GM23248 (cell line): ENCODE measurements at regions not wholly inside any gene's neighbourhood (a gene's known extent, or its start where the extent isn't known, plus 50 kb on each side); places are given as distances from the start of the nearest gene placed in this dataset.

Source experiments
- DNase-seq: peaks from one replicate; pipeline ENCODE4 v3.0.0-alpha.2; 2015
- H2AFZ ChIP-seq: fragments of 200-600 bp; sonication (generic); 2 replicates; pipeline ENCODE4 v1.6.1; 2016; ENCODE audit warnings: antibody characterized with exemption
- H3F3A ChIP-seq: fragments of 200-600 bp; sonication (generic); 2 replicates; pipeline ENCODE4 v1.6.1; 2016; ENCODE audit warnings: mild to moderate bottlenecking, antibody characterized with exemption, mixed run types; ENCODE audit not compliant: insufficient read depth
- H3K27ac ChIP-seq: fragments of 200-600 bp; sonication (generic); 2 replicates; pipeline ENCODE4 v1.5.1; 2016; ENCODE audit warnings: mild to moderate bottlenecking
- H3K27me3 ChIP-seq: fragments of 200-600 bp; sonication (generic); replicated peaks from 2 replicates; pipeline ENCODE4 v1.6.1; 2016; ENCODE audit warnings: mild to moderate bottlenecking; ENCODE audit not compliant: insufficient read depth
- H3K36me3 ChIP-seq: fragments of 200-600 bp; sonication (generic); 2 replicates; pipeline ENCODE4 v1.6.1; 2016; ENCODE audit warnings: low read depth, mild to moderate bottlenecking
- H3K4me1 ChIP-seq: fragments of 200-600 bp; sonication (generic); 2 replicates; pipeline ENCODE4 v1.6.1; 2016; ENCODE audit warnings: mild to moderate bottlenecking; ENCODE audit not compliant: insufficient read depth
- H3K4me2 ChIP-seq: fragments of 200-600 bp; sonication (generic); one replicate; pipeline ENCODE4 v1.6.1; 2016; ENCODE audit warnings: mild to moderate bottlenecking; ENCODE audit not compliant: unreplicated experiment
- H3K4me3 ChIP-seq: fragments of 200-600 bp; sonication (generic); 2 replicates; pipeline ENCODE4 v1.5.1; 2016; ENCODE audit warnings: mild to moderate bottlenecking
- H3K79me2 ChIP-seq: fragments of 200-600 bp; sonication (generic); 2 replicates; pipeline ENCODE4 v1.6.1; 2016; ENCODE audit warnings: mild to moderate bottlenecking; ENCODE audit not compliant: insufficient read depth
- H3K9ac ChIP-seq: fragments of 200-600 bp; sonication (generic); 2 replicates; pipeline ENCODE4 v1.6.1; 2016; ENCODE audit warnings: mild to moderate bottlenecking
- H3K9me2 ChIP-seq: fragments of 200-600 bp; sonication (generic); 2 replicates; pipeline ENCODE4 v1.6.1; 2016; ENCODE audit warnings: mixed run types, mild to moderate bottlenecking, moderate library complexity; ENCODE audit not compliant: insufficient read depth
- H3K9me3 ChIP-seq: fragments of 200-600 bp; sonication (generic); one replicate; pipeline ENCODE4 v1.6.1; 2017; ENCODE audit warnings: low read depth
- H4K20me1 ChIP-seq: fragments of 200-600 bp; sonication (generic); 2 replicates; pipeline ENCODE4 v1.6.0; 2016; ENCODE audit not compliant: insufficient read depth
- EZH2 ChIP-seq: fragments of 200-600 bp; sonication (generic); IDR thresholded peaks from 2 replicates; pipeline ENCODE4 v1.6.1; 2018; ENCODE audit warnings: antibody characterized with exemption, mild to moderate bottlenecking; ENCODE audit not compliant: insufficient read depth, poor library complexity, severe bottlenecking
- EZH2phosphoT487 ChIP-seq: fragments of 200-600 bp; sonication (generic); IDR thresholded peaks from 2 replicates; pipeline ENCODE4 v1.6.1; 2018; ENCODE audit warnings: antibody characterized with exemption, moderate library complexity, mild to moderate bottlenecking, low read depth; ENCODE audit not compliant: insufficient read depth
- WGBS, 2 experiments: methylation state at CpG; one replicate each; pipeline ENCODE4 v1.1.6; 2015 to 2017; ENCODE audit warnings: low lambda C conversion rate in 2 of 2, low coverage in 1 of 2; ENCODE audit errors: missing lambda C conversion rate in 2 of 2; 5-methylcytosine and 5-hydroxymethylcytosine counted together
- in situ Hi-C: fragments of 300-500 bp; cut with MboI; formaldehyde crosslinking; loops from 2 replicates; pipeline ENCODE4 v1.15.0; 2020

GRCh38 chr22:27633296-27633871, 168.2 kb downstream of the MN1 start:
- H3F3A ChIP-seq: no peaks in the 10 kb centered on the region
- H3K79me2 ChIP-seq: no peaks in the 10 kb centered on the region
- no peaks in the 10 kb centered on the region for H3K36me3 ChIP-seq
- H2AFZ ChIP-seq: no peak overlapping the region
- no peaks in the 10 kb centered on the region for H3K4me1 ChIP-seq
- no peaks in the 10 kb centered on the region for H4K20me1 ChIP-seq
- no peaks in the 10 kb centered on the region for H3K27me3 ChIP-seq
- in situ Hi-C loops: no loop called here
- H3K9me3 ChIP-seq: no peaks in the 10 kb centered on the region
- no peak overlapping the region for H3K4me3 ChIP-seq
- 75 to 79% methylated on average over 8 of the region's 8 CpGs for WGBS, 2 experiments
- H3K4me2 ChIP-seq: no peak overlapping the region
- H3K27ac ChIP-seq: no peak overlapping the region
- H3K9me2 ChIP-seq: no peaks in the 10 kb centered on the region
- no peak for DNase-seq
- no peak overlapping the region for H3K9ac ChIP-seq
- TF ChIP-seq EZH2 (no peak), EZH2phosphoT487 (no peak)

- Histone ChIP-seq H4K20me1 (no peaks in the 10 kb centered on the region), H3F3A (no peaks in the 10 kb centered on the region), H3K4me2 (no peak overlapping the region), H3K36me3 (no peaks in the 10 kb centered on the region), H3K9ac (no peak overlapping the region), H3K27me3 (no peaks in the 10 kb centered on the region), H3K27ac (no peak overlapping the region), H3K9me3 (no peaks in the 10 kb centered on the region), H3K9me2 (no peaks in the 10 kb centered on the region), H3K4me1 (no peaks in the 10 kb centered on the region), H3K4me3 (no peak overlapping the region), H3K79me2 (no peaks in the 10 kb centered on the region), H2AFZ (no peak overlapping the region)
- in situ Hi-C loops: no loop called here
- no peak for TF ChIP-seq EZH2
- no peak for TF ChIP-seq EZH2phosphoT487
- WGBS, 2 experiments: 79 to 85% methylated on average over 17 of the region's 17 CpGs
- no peak for DNase-seq
Observed at GRCh38 chr22:27634043-27634740, 167.4 kb downstream of the MN1 start.

GRCh38 chr22:27635435-27635834, 166.1 kb downstream of the MN1 start:
- in situ Hi-C loops: no loop called here
- H2AFZ ChIP-seq: no peak overlapping the region
- H3K4me2 ChIP-seq: no peak overlapping the region
- H3K27ac ChIP-seq: no peak overlapping the region
- H3F3A ChIP-seq: no peaks in the 10 kb centered on the region
- H3K4me1 ChIP-seq: no peaks in the 10 kb centered on the region
- H3K9ac ChIP-seq: no peak overlapping the region
- DNase-seq: no peak
- no peaks in the 10 kb centered on the region for H4K20me1 ChIP-seq
- no peaks in the 10 kb centered on the region for H3K36me3 ChIP-seq
- H3K27me3 ChIP-seq: no peaks in the 10 kb centered on the region
- no peaks in the 10 kb centered on the region for H3K9me3 ChIP-seq
- WGBS, 2 experiments: 66 to 73% methylated on average over 2 of the region's 2 CpGs
- no peaks in the 10 kb centered on the region for H3K79me2 ChIP-seq
- TF ChIP-seq EZH2phosphoT487 (no peak), EZH2 (no peak)
- H3K9me2 ChIP-seq: no peaks in the 10 kb centered on the region
- no peak overlapping the region for H3K4me3 ChIP-seq

GRCh38 chr22:27635852-27636251, 165.7 kb downstream of the MN1 start:
- Histone ChIP-seq H3K27me3 (no peaks in the 10 kb centered on the region), H3K27ac (no peak overlapping the region), H3K4me3 (no peak overlapping the region), H2AFZ (no peak overlapping the region), H3K4me1 (no peaks in the 10 kb centered on the region), H3K9me3 (no peaks in the 10 kb centered on the region), H3K4me2 (no peak overlapping the region), H3K79me2 (no peaks in the 10 kb centered on the region), H3K9ac (no peak overlapping the region), H3K36me3 (no peaks in the 10 kb centered on the region), H4K20me1 (no peaks in the 10 kb centered on the region), H3K9me2 (no peaks in the 10 kb centered on the region), H3F3A (no peaks in the 10 kb centered on the region)
- TF ChIP-seq EZH2: no peak
- TF ChIP-seq EZH2phosphoT487: no peak
- no peak for DNase-seq
- in situ Hi-C loops: no loop called here
- WGBS, 2 experiments: 71 to 80% methylated on average over 6 of the region's 6 CpGs
